Naive thymus-derived CD4-positive, alpha-beta T cell (primary cell): ENCODE measurements at regions not wholly inside any gene's neighbourhood (a gene's known extent, or its start where the extent isn't known, plus 50 kb on each side); places are given as distances from the start of the nearest gene placed in this dataset.

Experiments
- ATAC-seq: fragments of 150-1000 bp; cut with Tn5 transposase; 2 replicates; pipeline ENCODE4 v1.10.0; 2021; ENCODE audit warnings: mild to moderate bottlenecking, moderate library complexity
- CTCF ChIA-PET: fragments of 350-600 bp; sonication (Branson Sonifier 250); formaldehyde crosslinking; loops from one replicate; lab custom pipeline; 2021; ENCODE audit warnings: antibody characterized with exemption; lab: Charles Lee
- POLR2A ChIA-PET: fragments of 350-600 bp; sonication (Branson Sonifier 250); formaldehyde crosslinking; loops from one replicate; lab custom pipeline; 2021; ENCODE audit warnings: antibody characterized with exemption, inconsistent platforms; lab: Charles Lee
- DNase-seq, 9 donors: peaks; one replicate each; pipeline versions ENCODE4 v3.0.0 to v3.0.0-alpha.2; 2020 to 2022; ENCODE audit warnings: mixed read lengths in 1 of 9
- H3K27ac ChIP-seq: one replicate; pipeline ENCODE4 v1.7.0; 2013; ENCODE audit warnings: mild to moderate bottlenecking, low read depth, low read length, moderate library complexity
- H3K27me3 ChIP-seq, 2 donors: one replicate each; pipeline ENCODE4 v1.7.0; 2013; ENCODE audit warnings: low read length in 2 of 2, mild to moderate bottlenecking in 2 of 2, moderate library complexity in 2 of 2; ENCODE audit not compliant: control insufficient read depth in 2 of 2, insufficient read depth in 2 of 2
- H3K36me3 ChIP-seq, 3 experiments: 1 replicate in 2 of 3; 2 replicates in 1 of 3; pipeline ENCODE4 v1.7.0; 2013; ENCODE audit warnings: low read length in 3 of 3, mild to moderate bottlenecking in 3 of 3, moderate library complexity in 1 of 3; ENCODE audit not compliant: insufficient read depth in 3 of 3, control insufficient read depth in 2 of 3
- H3K4me1 ChIP-seq, 2 donors: one replicate each; pipeline ENCODE4 v1.7.0; 2013; ENCODE audit warnings: low read length in 2 of 2, mild to moderate bottlenecking in 2 of 2, moderate library complexity in 1 of 2; ENCODE audit not compliant: control insufficient read depth in 2 of 2, insufficient read depth in 2 of 2
- H3K4me3 ChIP-seq: 2 replicates; pipeline ENCODE4 v1.7.0; 2013; ENCODE audit warnings: mild to moderate bottlenecking, low read length
- H3K9me3 ChIP-seq, 3 experiments: 1 replicate in 2 of 3; 2 replicates in 1 of 3; pipeline ENCODE4 v1.7.0; 2013; ENCODE audit warnings: low read length in 3 of 3; ENCODE audit not compliant: control insufficient read depth in 2 of 3
- H3K27ac Mint-ChIP-seq, 9 donors: one replicate each; pipeline ENCODE4 v1.8.0; 2020 to 2022; ENCODE audit warnings: mixed read lengths in 9 of 9, mild to moderate bottlenecking in 8 of 9, moderate library complexity in 5 of 9, inconsistent platforms in 2 of 9
- H3K27me3 Mint-ChIP-seq, 5 donors: one replicate each; pipeline ENCODE4 v1.8.0; 2021 to 2022; ENCODE audit warnings: mixed read lengths in 5 of 5, mild to moderate bottlenecking in 1 of 5
- H3K36me3 Mint-ChIP-seq, 5 donors: one replicate each; pipeline ENCODE4 v1.8.0; 2020 to 2022; ENCODE audit warnings: mixed read lengths in 5 of 5, mild to moderate bottlenecking in 3 of 5, inconsistent platforms in 1 of 5
- H3K4me1 Mint-ChIP-seq, 7 donors: one replicate each; pipeline ENCODE4 v1.8.0; 2020 to 2022; ENCODE audit warnings: mixed read lengths in 7 of 7, mild to moderate bottlenecking in 3 of 7, inconsistent platforms in 1 of 7
- H3K4me3 Mint-ChIP-seq, 10 donors: one replicate each; pipeline ENCODE4 v1.8.0; 2020 to 2022; ENCODE audit warnings: mild to moderate bottlenecking in 10 of 10, mixed read lengths in 10 of 10, moderate library complexity in 6 of 10, inconsistent platforms in 2 of 10
- H3K9me3 Mint-ChIP-seq, 11 donors: one replicate each; pipeline ENCODE4 v1.8.0; 2020 to 2022; ENCODE audit warnings: mixed read lengths in 11 of 11, mild to moderate bottlenecking in 4 of 11, inconsistent platforms in 1 of 11, moderate library complexity in 1 of 11
- intact Hi-C, 2 donors: fragments of 100-400 bp; cut with micrococcal nuclease; formaldehyde crosslinking; loops; one replicate each; pipeline ENCODE4 v1.15.1; 2023

GRCh38 chr19:31572102-31572975, 223.1 kb upstream of the TSHZ3 start:
- Histone ChIP-seq H3K36me3 (no peaks in the 10 kb centered on the region), H3K9me3 (no peaks in the 10 kb centered on the region), H3K27ac (no peak overlapping the region), H3K27me3 (no peaks in the 10 kb centered on the region), H3K4me1 (no peaks in the 10 kb centered on the region), H3K4me3 (no peak overlapping the region)
- no peak overlapping the region for H3K27ac Mint-ChIP-seq
- no peaks in the 10 kb centered on the region for H3K4me1 Mint-ChIP-seq
- no peak for ATAC-seq
- H3K9me3 Mint-ChIP-seq: peaks cover 0 to 2% (median 0%) of the 10 kb centered on the region in 11 donors
- H3K36me3 Mint-ChIP-seq: no peaks in the 10 kb centered on the region
- DNase-seq: no peak
- ChIA-PET POLR2A (no interaction called here), CTCF (no interaction called here)
- H3K27me3 Mint-ChIP-seq: peaks cover 0 to 9% (median 3%) of the 10 kb centered on the region in 5 donors
- intact Hi-C loops: no loop called here
- no peak overlapping the region for H3K4me3 Mint-ChIP-seq

- Mint-ChIP-seq H3K4me1 (no peaks in the 10 kb centered on the region), H3K27ac (no peak overlapping the region), H3K36me3 (no peaks in the 10 kb centered on the region), H3K27me3 (peaks cover 0 to 9% (median 3%) of the 10 kb centered on the region in 5 donors), H3K4me3 (no peak overlapping the region), H3K9me3 (peaks cover 0 to 1% (median 0%) of the 10 kb centered on the region in 11 donors)
- CTCF ChIA-PET: no interaction called here
- no peak overlapping the region for H3K27ac ChIP-seq
- H3K27me3 ChIP-seq: no peaks in the 10 kb centered on the region
- intact Hi-C loops: no loop called here
- no peaks in the 10 kb centered on the region for H3K4me1 ChIP-seq
- ATAC-seq: no peak
- POLR2A ChIA-PET: no interaction called here
- H3K36me3 ChIP-seq: no peaks in the 10 kb centered on the region
- no peaks in the 10 kb centered on the region for H3K9me3 ChIP-seq
- no peak overlapping the region for H3K4me3 ChIP-seq
- DNase-seq: no peak
Measured at GRCh38 chr19:31572976-31573298, 223.7 kb upstream of the TSHZ3 start.

GRCh38 chr19:31574251-31574973, 225.2 kb upstream of the TSHZ3 start:
- H3K36me3 Mint-ChIP-seq: no peaks in the 10 kb centered on the region
- CTCF ChIA-PET: no interaction called here
- Histone ChIP-seq H3K4me3 (no peak overlapping the region), H3K27ac (no peak overlapping the region), H3K27me3 (no peaks in the 10 kb centered on the region), H3K9me3 (no peaks in the 10 kb centered on the region), H3K4me1 (no peaks in the 10 kb centered on the region), H3K36me3 (no peaks in the 10 kb centered on the region)
- peaks cover 0 to 1% (median 0%) of the 10 kb centered on the region in 11 donors for H3K9me3 Mint-ChIP-seq
- H3K4me1 Mint-ChIP-seq: no peaks in the 10 kb centered on the region
- no peak for ATAC-seq
- POLR2A ChIA-PET: no interaction called here
- no peak overlapping the region for H3K27ac Mint-ChIP-seq
- DNase-seq: no peak
- intact Hi-C loops: no loop called here
- no peak overlapping the region for H3K4me3 Mint-ChIP-seq
- H3K27me3 Mint-ChIP-seq: peaks cover 0 to 9% (median 3%) of the 10 kb centered on the region in 5 donors

- POLR2A ChIA-PET: no interaction called here
- no peaks in the 10 kb centered on the region for H3K27me3 ChIP-seq
- H3K4me3 Mint-ChIP-seq: no peak overlapping the region
Measured at GRCh38 chr19:31575846-31576335, 226.7 kb upstream of the TSHZ3 start.

GRCh38 chr19:31578326-31578725, 229.1 kb upstream of the TSHZ3 start:
- no peaks in the 10 kb centered on the region for H3K36me3 Mint-ChIP-seq
- peaks cover 0 to 15% (median under 1%) of the 10 kb centered on the region in 5 donors for H3K27me3 Mint-ChIP-seq
- H3K36me3 ChIP-seq: no peaks in the 10 kb centered on the region
- ChIA-PET POLR2A (no interaction called here), CTCF (no interaction called here)
- H3K4me1 ChIP-seq: no peaks in the 10 kb centered on the region
- no peak for ATAC-seq
- intact Hi-C loops: no loop called here
- no peak overlapping the region for H3K27ac ChIP-seq
- no peak overlapping the region for H3K27ac Mint-ChIP-seq
- no peaks in the 10 kb centered on the region for H3K4me1 Mint-ChIP-seq
- H3K4me3 ChIP-seq: no peak overlapping the region
- no peaks in the 10 kb centered on the region for H3K9me3 ChIP-seq
- H3K4me3 Mint-ChIP-seq: no peak overlapping the region
- DNase-seq: no peak
- H3K9me3 Mint-ChIP-seq: peaks cover 0 to 2% (median 0%) of the 10 kb centered on the region in 11 donors
- no peaks in the 10 kb centered on the region for H3K27me3 ChIP-seq

More at GRCh38 chr19:31575846-31576335, 226.7 kb upstream of the TSHZ3 start:
- no peak for DNase-seq
- CTCF ChIA-PET: no interaction called here
- intact Hi-C loops: no loop called here
- Mint-ChIP-seq H3K27me3 (peaks cover 0 to 10% (median 3%) of the 10 kb centered on the region in 5 donors), H3K9me3 (peaks cover 0 to 1% (median 0%) of the 10 kb centered on the region in 11 donors), H3K4me1 (no peaks in the 10 kb centered on the region), H3K36me3 (no peaks in the 10 kb centered on the region), H3K27ac (no peak overlapping the region)
- no peaks in the 10 kb centered on the region for H3K9me3 ChIP-seq
- H3K4me3 ChIP-seq: no peak overlapping the region
- no peaks in the 10 kb centered on the region for H3K36me3 ChIP-seq
- no peaks in the 10 kb centered on the region for H3K4me1 ChIP-seq
- ATAC-seq: no peak
- no peak overlapping the region for H3K27ac ChIP-seq

- Histone ChIP-seq H3K9me3 (no peaks in the 10 kb centered on the region), H3K4me1 (no peaks in the 10 kb centered on the region), H3K36me3 (no peaks in the 10 kb centered on the region), H3K27me3 (no peaks in the 10 kb centered on the region), H3K4me3 (no peak overlapping the region), H3K27ac (no peak overlapping the region)
- Mint-ChIP-seq H3K27me3 (peaks cover 0 to 18% (median 7%) of the 10 kb centered on the region in 5 donors), H3K9me3 (peaks cover 0 to 5% (median 0%) of the 10 kb centered on the region in 11 donors), H3K36me3 (no peaks in the 10 kb centered on the region), H3K27ac (no peak overlapping the region), H3K4me3 (no peak overlapping the region), H3K4me1 (no peaks in the 10 kb centered on the region)
- ChIA-PET POLR2A (no interaction called here), CTCF (no interaction called here)
- ATAC-seq (no peak), DNase-seq (no peak)
- intact Hi-C loops: no loop called here
Measured at GRCh38 chr19:31583148-31583547, 233.9 kb upstream of the TSHZ3 start.
